MG63 (cell line): ENCODE measurements at regions not wholly inside any gene's neighbourhood (a gene's known extent, or its start where the extent isn't known, plus 50 kb on each side); places are given as distances from the start of the nearest gene placed in this dataset.
"Not testable (repeated sequence)": the region's sequence is repeated elsewhere in the genome, so short reads cannot be mapped to it uniquely, and the experiment has no call there.

Source experiments
- DNase-seq: peaks from one replicate; pipeline ENCODE4 v3.0.0-alpha.2; 2020
- H3K27me3 ChIP-seq: fragments of 250-450 bp; sonication (Bioruptor Pico); 2 replicates; pipeline ENCODE4 v1.5.1; 2020; ENCODE audit warnings: mild to moderate bottlenecking, moderate library complexity
- H3K36me3 ChIP-seq: fragments of 250-450 bp; sonication (Bioruptor Pico); 2 replicates; pipeline ENCODE4 v1.5.1; 2020; ENCODE audit warnings: mild to moderate bottlenecking, moderate library complexity
- H3K4me3 ChIP-seq: fragments of 250-450 bp; sonication (Bioruptor Pico); 2 replicates; pipeline ENCODE4 v1.5.1; 2020; ENCODE audit warnings: mild to moderate bottlenecking, moderate library complexity
- H3K9me3 ChIP-seq: fragments of 250-450 bp; sonication (Bioruptor Pico); 2 replicates; pipeline ENCODE4 v1.5.1; 2020; ENCODE audit warnings: mild to moderate bottlenecking, moderate library complexity

DNA sequence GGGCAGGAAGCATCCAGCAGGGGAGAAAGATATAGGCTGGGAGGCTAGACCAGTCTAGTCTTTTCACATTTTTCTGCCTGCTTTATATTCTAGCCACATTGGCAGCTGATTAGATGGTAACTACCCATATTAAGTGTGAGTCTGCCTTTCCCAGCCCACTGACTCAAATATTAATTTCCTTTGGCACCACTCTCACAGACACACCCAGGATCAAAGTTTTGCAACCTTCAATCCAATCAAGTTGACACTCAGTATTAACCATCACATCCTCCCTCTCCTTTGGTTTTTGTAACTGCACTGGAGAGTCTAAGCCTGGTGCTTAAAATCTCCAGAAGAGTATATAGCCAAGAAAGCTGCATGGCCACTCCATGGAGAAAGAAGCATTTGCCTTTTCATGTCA, 560.4 kb downstream of the GRXCR1 start:
- Histone ChIP-seq H3K4me3 (no peak overlapping the region), H3K27me3 (no peaks in the 10 kb centered on the region), H3K36me3 (no peaks in the 10 kb centered on the region), H3K9me3 (0 out of 2 replicates have a peak, but pooled peaks cover 3% of the 10 kb centered on the region)
- DNase-seq: no peak

DNA sequence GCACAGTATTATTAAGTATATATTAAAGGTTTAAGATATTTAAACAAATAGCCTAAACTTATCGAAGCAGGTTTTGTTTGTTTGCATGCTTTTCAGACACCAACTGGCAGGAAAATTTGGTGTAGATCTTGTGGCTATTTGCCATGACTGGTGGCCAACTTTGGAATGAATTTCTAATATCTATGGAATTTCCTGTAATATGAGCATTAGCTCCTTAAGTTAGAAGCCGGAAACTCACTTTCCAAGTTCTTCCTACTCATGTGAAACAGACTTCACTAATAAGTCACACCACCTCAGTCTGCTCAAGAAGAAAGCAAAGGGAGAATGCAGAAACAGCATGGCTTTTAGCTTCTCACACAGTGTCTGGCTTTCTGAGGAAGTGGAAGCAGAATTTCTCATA, 563.9 kb downstream of the GRXCR1 start:
- DNase-seq: peak; percentile 77
- Histone ChIP-seq H3K9me3 (no peaks in the 10 kb centered on the region), H3K4me3 (no peak overlapping the region), H3K27me3 (no peaks in the 10 kb centered on the region), H3K36me3 (no peaks in the 10 kb centered on the region)

- DNase-seq: no peak
- Histone ChIP-seq H3K27me3 (no peaks in the 10 kb centered on the region), H3K36me3 (no peaks in the 10 kb centered on the region), H3K4me3 (no peak overlapping the region), H3K9me3 (no peaks in the 10 kb centered on the region)
Measured at GRCh38 chr4:43457866-43458265, 565.4 kb downstream of the GRXCR1 start.

- no peak for DNase-seq
- H3K36me3 ChIP-seq: no peaks in the 10 kb centered on the region
- H3K9me3 ChIP-seq: no peaks in the 10 kb centered on the region
- H3K4me3 ChIP-seq: no peak overlapping the region
- H3K27me3 ChIP-seq: no peaks in the 10 kb centered on the region
Measured at GRCh38 chr4:43458293-43458692, 565.8 kb downstream of the GRXCR1 start.

GRCh38 chr4:43471950-43472349, 579.4 kb downstream of the GRXCR1 start:
- no peak for DNase-seq

DNA sequence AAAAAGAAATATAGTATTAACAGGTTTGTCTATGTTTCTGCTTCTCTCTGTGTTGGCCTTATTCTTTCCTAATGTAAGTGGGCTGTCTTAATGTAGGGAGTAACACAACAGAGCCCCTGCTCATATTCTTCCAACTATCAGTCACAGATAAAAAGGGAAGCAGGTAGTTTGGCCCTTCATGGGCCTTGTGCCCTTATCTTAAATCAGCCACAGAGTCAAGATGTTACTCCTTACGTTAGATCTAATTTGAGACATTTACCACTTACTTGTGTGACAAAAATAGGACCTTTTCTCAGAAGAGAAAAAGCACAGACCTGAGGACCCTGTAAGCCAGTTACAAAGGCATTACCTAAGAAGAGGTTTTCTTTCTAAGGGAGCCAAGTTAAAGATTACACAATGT, 589.0 kb downstream of the GRXCR1 start:
- no peak overlapping the region for H3K4me3 ChIP-seq
- no peaks in the 10 kb centered on the region for H3K27me3 ChIP-seq
- peaks cover 8% of the 10 kb centered on the region for H3K9me3 ChIP-seq
- H3K36me3 ChIP-seq: no peaks in the 10 kb centered on the region
- no peak for DNase-seq

More at GRCh38 chr4:43471950-43472349, 579.4 kb downstream of the GRXCR1 start:
- Histone ChIP-seq H3K27me3 (no peaks in the 10 kb centered on the region), H3K36me3 (no peaks in the 10 kb centered on the region), H3K9me3 (peaks cover 39% of the 10 kb centered on the region), H3K4me3 (no peak overlapping the region)

DNA sequence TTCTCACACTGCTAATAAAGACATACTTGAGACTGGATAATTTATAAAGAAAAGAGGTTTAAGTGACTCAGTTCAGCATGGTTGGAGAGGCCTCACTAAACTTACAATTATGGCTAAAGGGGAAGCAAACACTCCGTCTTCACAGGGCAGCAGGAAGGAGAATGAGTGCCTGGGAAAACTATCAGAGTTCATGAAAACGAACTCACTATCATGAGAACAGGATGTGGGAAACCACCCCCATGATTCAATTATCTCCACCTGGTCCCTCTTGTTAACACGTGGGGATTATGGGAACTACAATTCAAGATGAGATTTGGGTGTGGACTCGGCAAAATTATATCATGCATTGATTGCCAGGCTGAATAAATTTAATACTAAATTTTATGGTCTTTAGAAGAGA, 592.7 kb downstream of the GRXCR1 start:
- DNase-seq: no peak
- Histone ChIP-seq H3K27me3 (no peaks in the 10 kb centered on the region), H3K9me3 (peaks cover 9% of the 10 kb centered on the region), H3K4me3 (no peak overlapping the region), H3K36me3 (no peaks in the 10 kb centered on the region)

DNA sequence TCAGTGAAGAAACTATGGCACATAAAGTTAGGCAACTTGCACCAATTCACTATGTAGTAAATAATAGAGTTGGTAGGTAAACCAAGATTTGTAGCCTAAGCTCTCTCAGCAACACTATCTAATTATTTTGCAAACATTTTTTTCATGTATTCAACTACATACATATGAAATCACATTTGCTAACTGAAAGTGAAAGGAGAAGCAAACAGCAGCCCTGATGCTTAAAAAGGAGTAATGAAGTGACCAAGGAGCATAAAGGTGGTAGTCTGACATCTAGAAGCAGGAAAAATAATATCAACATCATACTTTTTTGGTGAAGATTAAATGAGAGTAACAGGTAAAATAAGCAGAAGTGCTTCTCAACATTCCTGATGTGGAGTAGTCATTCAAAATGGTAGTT, 603.7 kb downstream of the GRXCR1 start:
- peak overlapping the region; percentile 5 for H3K4me3 ChIP-seq
- DNase-seq: no peak
- no peaks in the 10 kb centered on the region for H3K27me3 ChIP-seq
- no peaks in the 10 kb centered on the region for H3K36me3 ChIP-seq
- no peaks in the 10 kb centered on the region for H3K9me3 ChIP-seq

DNA sequence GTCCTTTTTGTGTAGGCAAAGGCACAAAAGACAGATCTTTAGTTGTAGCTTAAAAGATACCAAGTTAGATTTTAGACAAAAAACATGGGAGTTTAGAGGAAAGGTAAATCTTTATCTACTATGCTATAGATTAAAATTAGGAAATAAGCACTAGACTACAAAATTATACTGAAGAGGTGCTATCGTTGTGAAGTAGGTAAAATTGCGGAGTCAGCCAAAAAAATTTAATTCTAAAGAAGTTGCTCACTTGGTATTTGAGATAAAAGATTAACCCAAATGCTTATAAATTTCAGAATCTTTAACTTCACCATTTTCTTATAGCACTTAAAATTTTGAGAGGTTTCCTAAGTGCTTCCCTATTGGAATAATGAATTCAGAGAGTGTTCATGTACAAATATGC, 604.1 kb downstream of the GRXCR1 start:
- DNase-seq: no peak
- Histone ChIP-seq H3K4me3 (peak overlapping the region; percentile 5), H3K27me3 (no peaks in the 10 kb centered on the region), H3K9me3 (no peaks in the 10 kb centered on the region), H3K36me3 (no peaks in the 10 kb centered on the region)

DNA sequence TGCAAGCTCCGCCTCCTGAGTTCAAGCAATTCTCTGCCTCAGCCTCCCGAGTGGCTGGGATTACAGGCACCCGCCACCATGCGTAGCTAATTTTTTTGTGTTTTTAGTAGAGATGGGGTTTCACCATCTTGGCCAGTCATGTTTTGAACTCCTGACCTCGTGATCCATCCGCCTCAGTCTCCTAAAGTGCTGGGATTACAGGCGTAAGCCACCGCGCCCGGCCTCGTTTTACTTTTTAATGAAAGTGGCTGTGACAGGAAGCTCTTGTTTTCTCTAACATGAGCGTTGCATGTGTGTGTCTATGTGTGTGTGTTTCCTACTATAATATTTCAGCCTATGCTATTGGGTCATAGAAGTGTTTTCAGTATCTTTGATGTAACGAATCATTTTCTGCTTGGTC, 613.3 kb downstream of the GRXCR1 start:
- H3K36me3 ChIP-seq, DNase-seq, H3K27me3 ChIP-seq, H3K4me3 ChIP-seq, H3K9me3 ChIP-seq: not testable (repeated sequence)

- Histone ChIP-seq H3K9me3 (no peaks in the 10 kb centered on the region), H3K36me3 (no peaks in the 10 kb centered on the region), H3K27me3 (no peaks in the 10 kb centered on the region), H3K4me3 (no peak overlapping the region)
- DNase-seq: no peak
Measured at GRCh38 chr4:43512253-43512652, 619.7 kb downstream of the GRXCR1 start.

GRCh38 chr4:43525646-43526045, 633.1 kb downstream of the GRXCR1 start:
- DNase-seq: no peak

DNA sequence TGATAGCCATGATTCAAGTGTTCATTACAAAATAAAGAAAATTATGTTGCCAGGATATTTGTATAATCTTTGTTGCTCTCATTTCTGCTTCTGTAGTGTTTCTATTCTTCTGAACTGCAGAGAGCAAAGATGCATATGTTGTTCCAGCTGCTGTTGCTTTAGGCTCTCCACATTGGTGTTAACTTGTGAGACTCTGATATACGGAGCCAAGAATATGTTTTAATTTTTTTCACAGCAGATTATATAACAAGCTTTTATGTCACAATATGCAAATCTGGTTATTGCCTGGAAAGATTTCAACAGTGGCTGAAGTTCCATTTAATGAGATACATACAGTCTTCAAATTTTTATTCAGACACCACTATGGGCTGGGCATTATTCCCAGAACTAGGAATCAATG, 655.0 kb downstream of the GRXCR1 start:
- Histone ChIP-seq H3K36me3 (no peaks in the 10 kb centered on the region), H3K4me3 (no peak overlapping the region), H3K27me3 (no peaks in the 10 kb centered on the region), H3K9me3 (no peaks in the 10 kb centered on the region)
- no peak for DNase-seq

More at GRCh38 chr4:43525646-43526045, 633.1 kb downstream of the GRXCR1 start:
- no peaks in the 10 kb centered on the region for H3K36me3 ChIP-seq
- no peak overlapping the region for H3K4me3 ChIP-seq
- no peaks in the 10 kb centered on the region for H3K27me3 ChIP-seq
- H3K9me3 ChIP-seq: peaks cover 6% of the 10 kb centered on the region

- Histone ChIP-seq H3K9me3 (peaks cover 8% of the 10 kb centered on the region; the same call in 1 of the 2 replicates), H3K4me3 (no peak overlapping the region), H3K27me3 (no peaks in the 10 kb centered on the region), H3K36me3 (no peaks in the 10 kb centered on the region)
- DNase-seq: no peak
Measured at GRCh38 chr4:43550981-43551627, 658.6 kb downstream of the GRXCR1 start.

DNA sequence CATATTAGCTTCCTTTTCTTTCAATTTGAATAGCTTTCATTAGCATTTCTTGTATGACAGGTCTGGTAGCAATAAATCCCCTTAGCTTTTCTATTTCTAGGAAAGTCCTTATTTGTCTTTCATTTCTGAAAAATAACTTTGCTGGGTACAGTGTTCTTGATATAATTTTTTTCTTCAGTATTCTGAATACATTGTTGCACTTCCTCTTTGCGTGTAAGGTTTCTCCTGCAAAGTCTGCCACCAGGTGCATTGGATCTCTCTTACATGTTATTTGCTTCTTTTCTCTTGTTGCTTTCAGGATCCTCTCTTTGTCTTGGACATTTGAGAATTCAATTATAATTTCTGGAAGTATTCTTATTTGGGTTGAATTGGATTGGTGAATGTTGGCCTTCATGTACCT, 663.7 kb downstream of the GRXCR1 start:
- no peaks in the 10 kb centered on the region for H3K27me3 ChIP-seq
- no peak for DNase-seq
- peaks cover 12% of the 10 kb centered on the region for H3K9me3 ChIP-seq
- no peaks in the 10 kb centered on the region for H3K36me3 ChIP-seq
- H3K4me3 ChIP-seq: no peak overlapping the region

DNA sequence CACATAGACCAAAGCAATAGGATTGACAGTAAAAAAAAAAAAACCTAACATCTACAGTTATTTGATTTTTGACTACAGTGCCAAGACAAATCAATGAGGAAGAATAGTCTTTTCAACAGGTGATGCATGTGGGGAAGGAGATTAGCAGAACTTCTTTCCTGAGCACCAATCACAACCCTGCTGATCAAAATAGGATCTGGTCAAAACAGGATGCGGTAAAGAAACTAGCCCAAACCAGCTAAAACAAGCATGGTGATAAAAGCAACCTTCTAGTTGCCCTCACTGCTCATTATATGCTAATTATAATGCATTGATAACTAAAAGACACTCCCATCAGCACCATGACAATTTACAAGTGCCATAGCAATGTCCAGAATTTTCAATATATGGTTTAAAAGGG, 667.5 kb downstream of the GRXCR1 start:
- Histone ChIP-seq H3K9me3 (peaks cover 12% of the 10 kb centered on the region), H3K4me3 (no peak overlapping the region)
- no peak for DNase-seq

DNA sequence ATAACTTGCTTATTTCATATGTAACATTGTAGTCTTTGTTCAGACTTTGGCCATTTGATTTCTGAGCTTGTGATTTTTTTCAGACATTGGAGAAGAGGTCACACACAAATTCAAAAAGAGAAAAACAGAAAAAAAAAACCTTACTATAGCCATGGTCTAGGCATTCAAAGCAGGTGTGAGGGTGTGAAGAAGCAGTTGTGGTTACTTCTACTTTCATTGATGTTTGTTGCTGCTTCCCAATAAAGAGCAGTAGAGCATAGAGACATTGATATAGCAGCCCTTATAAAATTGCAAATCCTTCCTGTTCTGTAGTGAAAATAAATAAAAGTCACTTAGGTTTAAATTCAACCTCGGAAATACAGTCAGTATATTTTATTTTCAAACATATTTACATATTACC, 671.6 kb downstream of the GRXCR1 start:
- no peaks in the 10 kb centered on the region for H3K27me3 ChIP-seq
- H3K36me3 ChIP-seq: no peaks in the 10 kb centered on the region
- H3K4me3 ChIP-seq: no peak overlapping the region
- DNase-seq: no peak
- H3K9me3 ChIP-seq: no peaks in the 10 kb centered on the region

More for the DNA sequence above, 667.5 kb downstream of the GRXCR1 start:
- Histone ChIP-seq H3K27me3 (no peaks in the 10 kb centered on the region), H3K36me3 (no peaks in the 10 kb centered on the region)

- Histone ChIP-seq H3K27me3 (no peaks in the 10 kb centered on the region), H3K4me3 (no peak overlapping the region), H3K36me3 (no peaks in the 10 kb centered on the region), H3K9me3 (no peaks in the 10 kb centered on the region)
- DNase-seq: no peak
Measured at GRCh38 chr4:43564591-43564990, 672.1 kb downstream of the GRXCR1 start.

DNA sequence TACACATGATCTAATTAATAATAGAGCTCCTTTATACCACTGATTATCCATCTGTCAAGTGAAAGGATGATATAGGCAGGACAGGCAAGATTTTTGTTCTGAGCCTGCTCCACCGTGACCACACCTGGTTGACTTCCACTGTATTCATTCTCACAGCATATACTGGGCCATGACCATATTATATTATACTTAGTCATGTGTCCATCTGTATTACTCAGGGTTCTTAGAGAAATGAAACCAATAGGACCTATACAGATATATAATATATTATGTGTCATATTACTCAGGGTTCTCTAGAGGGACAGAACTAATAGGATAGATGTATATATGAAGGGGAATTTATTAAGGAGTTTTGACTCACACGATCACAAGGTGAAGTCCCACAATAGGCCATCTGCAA, 675.1 kb downstream of the GRXCR1 start:
- Histone ChIP-seq H3K36me3 (no peaks in the 10 kb centered on the region), H3K9me3 (no peaks in the 10 kb centered on the region), H3K27me3 (no peaks in the 10 kb centered on the region), H3K4me3 (no peak overlapping the region)
- DNase-seq: no peak
